HEK293 (cell line): ENCODE measurements at regions not wholly inside any gene's neighbourhood (a gene's known extent, or its start where the extent isn't known, plus 50 kb on each side); places are given as distances from the start of the nearest gene placed in this dataset.

Experiments used
- CTCF ChIA-PET: fragments of 350-600 bp; formaldehyde crosslinking; extraction: SDS; loops from one replicate; lab custom pipeline; 2021; ENCODE audit warnings: antibody characterized with exemption; lab: Yijun Ruan, JAX
- POLR2A ChIA-PET: fragments of 300-600 bp; formaldehyde crosslinking; extraction: SDS; loops from one replicate; lab custom pipeline; 2020; ENCODE audit warnings: antibody characterized with exemption, inconsistent platforms; lab: Yijun Ruan, JAX
- H3K27ac ChIP-seq: fragments of 200-500 bp; sonication (Bioruptor generic); 2 replicates; pipeline ENCODE4 v1.5.1; 2014; ENCODE audit warnings: low read depth, low read length, control low read depth, inconsistent platforms; ENCODE audit errors: extremely low read depth
- H3K36me3 ChIP-seq, 2 experiments: fragments of 200-500 bp in 1 of 2; sonication (Bioruptor generic) in 1 of 2; 1 replicate in 1 of 2; 2 replicates in 1 of 2; pipeline ENCODE4 v1.5.1; 2014 to 2017; ENCODE audit warnings: inconsistent platforms in 2 of 2, low read length in 2 of 2; ENCODE audit not compliant: control insufficient read depth in 2 of 2, insufficient read depth in 1 of 2
- H3K4me1 ChIP-seq: fragments of 200-500 bp; sonication (Bioruptor generic); 2 replicates; pipeline ENCODE4 v1.5.1; 2014; ENCODE audit warnings: mild to moderate bottlenecking, low read length, inconsistent platforms; ENCODE audit not compliant: control insufficient read depth, insufficient read depth
- H3K4me3 ChIP-seq: 2 replicates; pipeline ENCODE4 v1.5.1; 2011; ENCODE audit warnings: low read depth, mild to moderate bottlenecking, control low read depth, low read length, moderate library complexity
- H3K9me3 ChIP-seq: fragments of 200-500 bp; sonication (Bioruptor generic); 2 replicates; pipeline ENCODE4 v1.5.1; 2014; ENCODE audit warnings: low read depth, low read length, inconsistent platforms; ENCODE audit not compliant: control insufficient read depth, insufficient read depth
- GFI1B ChIP-seq: fragments of 450-650 bp; formaldehyde crosslinking; IDR thresholded peaks from 2 replicates; pipeline ENCODE4 v1.5.1; 2016; ENCODE audit warnings: missing biosample characterization, missing genetic modification characterization
- KLF7 ChIP-seq: fragments of 450-650 bp; formaldehyde crosslinking; IDR thresholded peaks from 2 replicates; pipeline ENCODE4 v1.5.1; 2016; ENCODE audit warnings: missing biosample characterization, missing genetic modification characterization, borderline replicate concordance
- TCF7L2 ChIP-seq: IDR thresholded peaks from 2 replicates; pipeline ENCODE4 v1.6.1; 2011; ENCODE audit warnings: low read depth, mild to moderate bottlenecking, inconsistent platforms, low read length, moderate library complexity, borderline replicate concordance
- ZBTB8A ChIP-seq: fragments of 450-650 bp; formaldehyde crosslinking; IDR thresholded peaks from 2 replicates; pipeline ENCODE4 v1.5.1; 2016; ENCODE audit warnings: missing biosample characterization, missing genetic modification characterization
- ZFP69B ChIP-seq: fragments of 450-650 bp; formaldehyde crosslinking; IDR thresholded peaks from 2 replicates; pipeline ENCODE4 v1.5.1; 2016; ENCODE audit warnings: missing biosample characterization, missing genetic modification characterization
- ZNF202 ChIP-seq: fragments of 450-650 bp; formaldehyde crosslinking; IDR thresholded peaks from 2 replicates; pipeline ENCODE4 v1.5.1; 2016; ENCODE audit warnings: missing biosample characterization, missing genetic modification characterization, borderline replicate concordance
- ZNF221 ChIP-seq: fragments of 450-650 bp; formaldehyde crosslinking; IDR thresholded peaks from 2 replicates; pipeline ENCODE4 v1.5.1; 2017; ENCODE audit warnings: missing biosample characterization, missing genetic modification characterization, borderline replicate concordance
- ZNF280D ChIP-seq: fragments of 450-650 bp; formaldehyde crosslinking; IDR thresholded peaks from 2 replicates; pipeline ENCODE4 v1.5.1; 2016; ENCODE audit warnings: missing biosample characterization, missing genetic modification characterization
- ZNF362 ChIP-seq: fragments of 450-650 bp; formaldehyde crosslinking; IDR thresholded peaks from 2 replicates; pipeline ENCODE4 v1.5.1; 2016; ENCODE audit warnings: missing biosample characterization, missing genetic modification characterization
- ZNF488 ChIP-seq: fragments of 450-650 bp; formaldehyde crosslinking; IDR thresholded peaks from 2 replicates; pipeline ENCODE4 v1.5.1; 2016; ENCODE audit warnings: missing biosample characterization, missing genetic modification characterization
- ZNF580 ChIP-seq: fragments of 450-650 bp; formaldehyde crosslinking; IDR thresholded peaks from 2 replicates; pipeline ENCODE4 v1.5.1; 2016; ENCODE audit warnings: missing biosample characterization, missing genetic modification characterization
- ZNF660 ChIP-seq: fragments of 450-650 bp; IDR thresholded peaks from 2 replicates; pipeline ENCODE4 v1.5.1; 2018; ENCODE audit warnings: missing biosample characterization, mild to moderate bottlenecking, missing genetic modification characterization
- ZNF707 ChIP-seq: fragments of 450-650 bp; formaldehyde crosslinking; IDR thresholded peaks from 2 replicates; pipeline ENCODE4 v1.5.1; 2016; ENCODE audit warnings: missing biosample characterization, missing genetic modification characterization
- ZNF747 ChIP-seq: fragments of 450-650 bp; formaldehyde crosslinking; IDR thresholded peaks from 2 replicates; pipeline ENCODE4 v1.5.1; 2016; ENCODE audit warnings: missing biosample characterization, missing genetic modification characterization
- TF ChIP-seq, protein P1 (sequence below): fragments of 450-650 bp; formaldehyde crosslinking; IDR thresholded peaks from 2 replicates; pipeline ENCODE4 v1.5.1; 2016; ENCODE audit warnings: missing biosample characterization, missing genetic modification characterization
- TF ChIP-seq, protein P2 (sequence below): fragments of 450-650 bp; formaldehyde crosslinking; IDR thresholded peaks from 2 replicates; pipeline ENCODE4 v1.5.1; 2016; ENCODE audit warnings: missing biosample characterization, missing genetic modification characterization
- TF ChIP-seq, protein P3 (sequence below): fragments of 450-650 bp; formaldehyde crosslinking; IDR thresholded peaks from 2 replicates; pipeline ENCODE4 v1.5.1; 2016; ENCODE audit warnings: missing biosample characterization, missing genetic modification characterization, low read depth

DNA sequence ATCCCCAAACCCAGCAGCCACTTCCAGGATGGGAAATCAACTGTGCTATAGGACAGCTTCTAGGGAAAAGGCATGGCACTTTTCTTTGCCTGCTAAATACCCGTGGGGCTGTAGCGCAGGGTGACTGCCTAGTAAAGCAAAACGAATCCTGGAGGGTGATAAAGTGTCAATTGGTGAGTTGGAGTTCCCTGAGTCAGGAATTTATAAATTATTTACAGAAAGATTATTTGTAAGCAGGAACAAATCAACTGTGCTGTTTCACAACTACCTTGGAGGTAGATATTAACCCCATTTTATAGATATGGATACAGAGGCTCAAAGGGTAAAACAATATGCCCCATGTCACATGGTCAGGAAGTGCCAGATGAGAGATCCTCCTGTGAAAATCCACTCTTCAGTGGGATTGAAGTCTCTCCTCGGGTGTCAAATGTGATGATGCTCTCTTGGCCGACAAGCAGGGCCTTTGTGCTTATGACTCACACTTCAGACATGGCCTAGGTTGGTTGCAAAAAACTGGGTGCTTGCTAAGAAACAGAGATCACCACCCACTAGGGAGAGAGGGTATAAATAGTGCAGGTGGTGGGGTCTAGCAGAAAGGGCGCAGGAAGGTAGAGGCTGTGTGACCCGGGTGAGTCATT is 383.2 kb upstream of the ZMIZ1 start:
- Histone ChIP-seq H3K9me3 (no peaks in the 10 kb centered on the region), H3K27ac (no peak overlapping the region), H3K36me3 (no peaks in the 10 kb centered on the region), H3K4me1 (no peaks in the 10 kb centered on the region), H3K4me3 (no peak overlapping the region)
- ChIA-PET POLR2A (no interaction called here), CTCF (interaction anchor here (0.7 kb wide), 1 partner anchor 236 kb away, joined by 3 read pairs; no protein-coding TSS in a partner anchor)
- TF ChIP-seq ZNF362 (no peak), ZNF488 (tag by site-specific recombination) (no peak), ZBTB8A (tag by site-specific recombination) (no peak), ZNF202 (tag by site-specific recombination) (no peak), ZNF280D (tag by site-specific recombination) (no peak), GFI1B (tag by site-specific recombination) (no peak), KLF7 (no peak), ZNF580 (tag by site-specific recombination) (no peak), ZNF660 (tag by site-specific recombination) (no peak), ZNF221 (tag by site-specific recombination) (no peak), ZFP69B (tag by site-specific recombination) (no peak), ZNF747 (tag by site-specific recombination) (no peak), TCF7L2 (no peak), ZNF707 (tag by site-specific recombination) (no peak)
- TF ChIP-seq, protein P1, sequence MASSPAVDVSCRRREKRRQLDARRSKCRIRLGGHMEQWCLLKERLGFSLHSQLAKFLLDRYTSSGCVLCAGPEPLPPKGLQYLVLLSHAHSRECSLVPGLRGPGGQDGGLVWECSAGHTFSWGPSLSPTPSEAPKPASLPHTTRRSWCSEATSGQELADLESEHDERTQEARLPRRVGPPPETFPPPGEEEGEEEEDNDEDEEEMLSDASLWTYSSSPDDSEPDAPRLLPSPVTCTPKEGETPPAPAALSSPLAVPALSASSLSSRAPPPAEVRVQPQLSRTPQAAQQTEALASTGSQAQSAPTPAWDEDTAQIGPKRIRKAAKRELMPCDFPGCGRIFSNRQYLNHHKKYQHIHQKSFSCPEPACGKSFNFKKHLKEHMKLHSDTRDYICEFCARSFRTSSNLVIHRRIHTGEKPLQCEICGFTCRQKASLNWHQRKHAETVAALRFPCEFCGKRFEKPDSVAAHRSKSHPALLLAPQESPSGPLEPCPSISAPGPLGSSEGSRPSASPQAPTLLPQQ (tag by site-specific recombination) = no peak
- TF ChIP-seq, protein P2, sequence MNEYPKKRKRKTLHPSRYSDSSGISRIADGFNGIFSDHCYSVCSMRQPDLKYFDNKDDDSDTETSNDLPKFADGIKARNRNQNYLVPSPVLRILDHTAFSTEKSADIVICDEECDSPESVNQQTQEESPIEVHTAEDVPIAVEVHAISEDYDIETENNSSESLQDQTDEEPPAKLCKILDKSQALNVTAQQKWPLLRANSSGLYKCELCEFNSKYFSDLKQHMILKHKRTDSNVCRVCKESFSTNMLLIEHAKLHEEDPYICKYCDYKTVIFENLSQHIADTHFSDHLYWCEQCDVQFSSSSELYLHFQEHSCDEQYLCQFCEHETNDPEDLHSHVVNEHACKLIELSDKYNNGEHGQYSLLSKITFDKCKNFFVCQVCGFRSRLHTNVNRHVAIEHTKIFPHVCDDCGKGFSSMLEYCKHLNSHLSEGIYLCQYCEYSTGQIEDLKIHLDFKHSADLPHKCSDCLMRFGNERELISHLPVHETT (tag by site-specific recombination) = no peak
- TF ChIP-seq, protein P3, sequence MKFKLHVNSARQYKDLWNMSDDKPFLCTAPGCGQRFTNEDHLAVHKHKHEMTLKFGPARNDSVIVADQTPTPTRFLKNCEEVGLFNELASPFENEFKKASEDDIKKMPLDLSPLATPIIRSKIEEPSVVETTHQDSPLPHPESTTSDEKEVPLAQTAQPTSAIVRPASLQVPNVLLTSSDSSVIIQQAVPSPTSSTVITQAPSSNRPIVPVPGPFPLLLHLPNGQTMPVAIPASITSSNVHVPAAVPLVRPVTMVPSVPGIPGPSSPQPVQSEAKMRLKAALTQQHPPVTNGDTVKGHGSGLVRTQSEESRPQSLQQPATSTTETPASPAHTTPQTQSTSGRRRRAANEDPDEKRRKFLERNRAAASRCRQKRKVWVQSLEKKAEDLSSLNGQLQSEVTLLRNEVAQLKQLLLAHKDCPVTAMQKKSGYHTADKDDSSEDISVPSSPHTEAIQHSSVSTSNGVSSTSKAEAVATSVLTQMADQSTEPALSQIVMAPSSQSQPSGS = no peak
